HG02870 (cell line): ENCODE measurements at regions not wholly inside any gene's neighbourhood (a gene's known extent, or its start where the extent isn't known, plus 50 kb on each side); places are given as distances from the start of the nearest gene placed in this dataset.
A peak's percentile ranks its signal among the peaks of the same experiment; 100 is the strongest.

Experiments used
- ATAC-seq: cut with Tn5 transposase; IDR thresholded peaks from one replicate; pipeline ENCODE4 v1.9.1; 2021; ENCODE audit warnings: mild to moderate bottlenecking, moderate library complexity; ENCODE audit not compliant: unreplicated experiment

DNA sequence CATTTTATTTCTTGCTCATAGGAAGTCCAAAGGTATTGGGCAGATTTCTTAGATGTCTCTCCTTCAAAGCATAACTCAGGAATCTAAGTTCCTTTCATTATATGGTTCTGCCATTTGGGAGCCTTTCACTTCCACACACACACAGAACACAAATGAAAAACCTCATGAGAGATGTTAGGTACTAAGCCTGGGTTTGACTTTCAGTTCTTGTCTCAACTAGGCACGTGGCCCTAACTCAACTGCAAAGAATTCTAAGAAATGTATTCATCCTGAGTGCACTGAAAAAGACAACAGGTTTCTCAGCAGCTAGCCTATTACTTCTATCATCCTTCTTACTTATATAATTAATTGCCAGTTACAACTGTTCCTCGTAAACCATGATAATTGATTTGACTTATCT lies 190.0 kb upstream of the SAMSN1 start:
- peak; percentile 78 for ATAC-seq

- no peak for ATAC-seq
Measured at GRCh38 chr21:14734833-14735232, 188.7 kb upstream of the SAMSN1 start.

- peak; percentile 61 for ATAC-seq
Measured at GRCh38 chr21:14734191-14734590, 188.1 kb upstream of the SAMSN1 start.

DNA sequence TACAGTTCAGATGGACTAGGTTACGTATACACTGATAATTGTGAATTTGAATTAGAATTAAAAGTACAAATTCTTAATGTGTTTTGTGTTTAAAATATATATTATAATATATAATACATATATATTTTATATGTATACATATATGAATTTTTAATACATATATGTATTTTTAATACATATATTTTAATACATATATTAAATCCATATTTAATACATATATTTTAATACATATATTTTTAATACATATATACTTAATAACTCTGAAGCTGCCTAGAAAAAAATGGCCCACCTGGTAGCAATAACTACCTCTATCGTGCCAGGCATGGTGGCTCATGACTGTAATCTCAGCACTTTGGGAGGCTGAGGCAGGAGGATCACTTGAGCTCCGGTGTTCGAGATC lies 179.1 kb upstream of the SAMSN1 start:
- ATAC-seq = no peak

GRCh38 chr21:14722841-14723483 lies 176.8 kb upstream of the SAMSN1 start:
- ATAC-seq = no peak

DNA sequence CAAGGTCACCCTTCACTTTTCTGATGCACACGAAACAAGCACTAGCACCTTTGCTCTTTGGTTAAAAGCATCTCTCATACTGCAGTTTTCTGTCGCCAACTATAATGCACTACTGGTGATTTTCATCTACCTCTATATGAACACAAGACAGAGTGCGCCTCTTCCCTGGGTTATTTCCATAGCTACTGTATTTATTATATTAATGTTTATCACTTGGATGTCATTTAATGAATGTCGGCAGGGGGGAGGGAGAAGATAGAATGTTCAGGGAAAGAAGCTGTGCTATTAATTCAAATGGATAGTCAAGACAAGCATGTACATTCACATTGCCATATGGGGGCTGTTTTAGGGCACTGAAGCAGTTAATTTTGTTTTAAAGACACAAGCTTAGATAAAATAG lies 174.1 kb upstream of the SAMSN1 start:
- ATAC-seq = no peak

DNA sequence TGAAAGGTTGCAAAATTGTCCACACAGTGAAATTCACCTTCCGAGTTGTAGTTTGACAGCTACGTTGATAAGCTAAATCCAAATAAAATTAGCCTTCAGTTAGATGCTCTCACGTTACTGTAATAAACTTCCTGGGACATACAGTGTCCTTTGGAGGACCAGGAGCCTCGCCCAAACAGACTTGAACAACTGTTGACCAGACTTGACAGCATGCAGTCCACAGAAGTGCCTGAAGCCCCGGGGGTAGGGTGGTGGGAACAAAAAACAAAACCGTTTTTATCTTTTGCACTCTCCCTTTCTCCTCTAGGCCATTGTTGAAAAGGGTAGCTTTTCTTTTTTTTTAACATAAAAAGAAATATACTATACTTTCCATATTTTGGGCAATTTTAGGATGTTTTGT lies 172.8 kb upstream of the SAMSN1 start:
- ATAC-seq = no peak

DNA sequence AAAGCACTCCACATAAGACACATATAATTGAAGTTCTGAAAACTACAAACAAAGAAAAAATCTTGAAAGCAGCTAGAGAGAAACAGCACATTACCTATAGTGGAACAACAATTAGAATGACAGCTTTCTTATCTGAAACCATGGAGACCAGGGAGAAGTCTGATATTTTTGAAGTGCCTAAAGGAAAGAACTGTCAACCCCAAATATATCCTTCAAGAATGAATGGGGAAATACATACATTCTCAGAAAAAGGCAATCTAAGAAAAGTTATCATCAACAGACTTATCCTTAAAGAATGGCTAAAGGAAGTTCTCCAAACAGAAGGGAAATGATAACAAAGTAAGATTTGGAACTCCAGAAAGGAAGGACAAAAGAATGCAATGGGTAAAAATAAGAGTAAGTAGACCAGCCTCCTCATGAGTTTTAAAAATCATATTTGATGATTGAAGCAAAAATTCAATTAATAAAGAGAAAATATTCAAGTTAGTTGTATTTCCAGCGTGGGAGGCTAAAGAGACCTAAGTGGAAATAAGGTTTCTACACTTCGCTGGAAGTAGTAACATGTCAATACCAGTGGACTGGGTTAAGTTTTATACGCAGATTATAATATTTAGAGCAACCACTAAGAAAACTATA lies 170.8 kb upstream of the SAMSN1 start:
- no peak for ATAC-seq

- no peak for ATAC-seq
Measured at GRCh38 chr21:14713109-14713508, 167.0 kb upstream of the SAMSN1 start.

DNA sequence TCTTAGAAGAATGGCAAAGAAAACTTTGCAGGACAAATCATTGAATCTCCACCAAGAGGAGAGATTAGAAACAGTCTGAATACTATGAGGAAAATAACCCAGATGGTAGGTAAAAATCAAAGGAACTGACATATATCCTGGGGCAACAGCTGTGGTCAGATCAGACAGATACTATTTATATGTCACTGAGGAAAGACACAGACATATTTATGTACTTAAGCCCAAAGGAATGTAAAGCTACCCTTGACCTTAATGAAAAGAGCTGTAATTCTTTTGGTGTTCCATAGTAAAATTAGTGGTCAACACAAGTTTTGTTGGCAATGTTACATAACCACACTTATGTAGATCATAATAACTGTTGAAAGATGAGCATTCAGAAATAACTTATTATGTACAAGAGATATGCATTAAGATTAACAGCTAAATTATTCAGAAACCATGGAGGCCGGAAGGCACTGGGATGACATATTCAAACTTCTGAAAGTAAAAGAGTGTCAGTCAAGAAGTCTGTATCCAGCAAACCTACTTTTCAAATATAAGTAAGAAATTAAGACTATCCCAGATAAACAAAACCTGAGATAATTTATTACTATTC lies 166.1 kb upstream of the SAMSN1 start:
- no peak for ATAC-seq

DNA sequence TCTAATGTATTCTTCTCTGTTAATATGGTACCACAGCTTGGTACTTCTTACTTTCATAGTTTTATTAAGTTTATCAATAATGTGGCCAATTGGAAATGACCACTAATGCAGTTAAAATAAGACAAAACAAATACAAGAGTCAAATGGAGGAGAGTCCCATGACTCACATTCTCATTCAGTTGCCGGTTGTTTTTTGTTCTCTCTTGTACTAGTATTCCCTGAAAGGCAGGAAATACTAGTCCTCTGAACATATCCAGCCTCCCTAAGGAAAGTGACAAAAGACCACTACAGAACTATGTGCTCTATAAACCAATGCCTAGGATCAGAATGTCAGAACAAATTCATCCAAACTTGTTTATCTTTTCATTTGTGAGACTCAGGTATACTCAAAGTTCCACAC lies 165.2 kb upstream of the SAMSN1 start:
- no peak for ATAC-seq

GRCh38 chr21:14707511-14708020 lies 161.5 kb upstream of the SAMSN1 start:
- ATAC-seq = no peak

- no peak for ATAC-seq
Measured at GRCh38 chr21:14706712-14707510, 160.8 kb upstream of the SAMSN1 start.

DNA sequence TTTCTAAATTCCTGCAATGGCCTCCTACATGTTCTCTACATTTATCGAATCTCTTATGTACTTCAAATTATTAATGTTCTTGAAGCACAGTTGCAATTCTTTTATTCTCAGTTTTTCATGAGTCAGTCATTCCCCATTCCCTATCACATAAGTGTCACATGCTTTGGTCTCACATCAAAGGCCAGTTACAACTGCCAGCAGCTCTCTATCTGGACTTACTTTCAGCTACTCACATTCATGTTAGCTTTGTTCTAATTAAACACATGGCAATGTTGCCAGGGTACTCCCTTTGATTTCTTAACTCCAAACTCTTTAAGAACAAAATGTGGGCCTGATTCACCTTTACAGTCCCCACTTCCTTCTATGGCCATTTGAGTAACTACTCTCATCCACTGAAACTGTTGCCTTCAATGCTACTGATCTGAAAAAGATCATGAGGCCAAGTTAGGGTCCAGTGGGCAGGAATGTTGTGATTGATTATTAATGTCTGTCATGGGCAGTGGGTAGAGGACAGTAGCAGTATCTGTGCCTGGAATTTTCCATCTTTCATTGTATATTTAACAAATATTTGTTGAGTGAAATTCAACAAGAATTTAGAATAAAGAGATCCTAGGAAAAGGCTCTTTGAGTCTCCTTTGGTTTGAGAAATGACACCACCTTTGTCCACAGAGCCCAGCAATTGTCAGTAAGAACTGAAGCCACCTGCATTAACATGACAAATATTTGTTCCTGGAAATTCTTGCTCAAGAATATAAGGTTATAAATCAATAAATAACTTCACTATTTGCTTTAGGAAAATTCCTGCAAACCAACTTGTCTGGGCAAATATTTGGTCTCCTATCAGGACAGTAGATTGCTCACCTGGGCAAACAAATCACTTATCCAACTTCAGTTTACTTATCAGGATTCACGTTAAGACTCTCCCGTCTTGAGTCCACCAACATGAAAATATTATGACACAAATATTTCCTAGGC lies 153.6 kb upstream of the SAMSN1 start:
- ATAC-seq = no peak

GRCh38 chr21:14697769-14698168 lies 151.7 kb upstream of the SAMSN1 start:
- no peak for ATAC-seq

- ATAC-seq = no peak
Measured at GRCh38 chr21:14694817-14695216, 148.7 kb upstream of the SAMSN1 start.

DNA sequence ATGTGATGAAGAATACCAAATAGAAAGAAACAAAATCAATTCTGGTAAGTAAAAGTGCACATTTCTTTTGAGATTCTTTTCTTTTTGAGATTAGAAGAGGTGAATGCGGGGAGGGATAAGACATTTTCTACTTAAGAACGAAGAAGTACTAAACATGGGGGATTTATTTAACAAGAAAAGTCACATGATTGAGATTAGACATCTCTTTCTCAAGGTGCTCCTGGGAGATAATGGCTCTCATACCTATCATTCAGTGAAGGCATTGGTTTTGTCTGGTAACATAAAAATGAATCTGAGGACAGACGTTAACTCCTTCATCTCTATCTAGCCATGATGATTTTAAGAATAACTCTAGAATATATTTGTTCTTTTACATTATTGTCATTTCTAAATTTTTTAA lies 147.9 kb upstream of the SAMSN1 start:
- ATAC-seq = no peak

- ATAC-seq = no peak
Measured at GRCh38 chr21:14691914-14692313, 145.8 kb upstream of the SAMSN1 start.

- ATAC-seq = no peak
Measured at GRCh38 chr21:14690886-14691285, 144.8 kb upstream of the SAMSN1 start.

DNA sequence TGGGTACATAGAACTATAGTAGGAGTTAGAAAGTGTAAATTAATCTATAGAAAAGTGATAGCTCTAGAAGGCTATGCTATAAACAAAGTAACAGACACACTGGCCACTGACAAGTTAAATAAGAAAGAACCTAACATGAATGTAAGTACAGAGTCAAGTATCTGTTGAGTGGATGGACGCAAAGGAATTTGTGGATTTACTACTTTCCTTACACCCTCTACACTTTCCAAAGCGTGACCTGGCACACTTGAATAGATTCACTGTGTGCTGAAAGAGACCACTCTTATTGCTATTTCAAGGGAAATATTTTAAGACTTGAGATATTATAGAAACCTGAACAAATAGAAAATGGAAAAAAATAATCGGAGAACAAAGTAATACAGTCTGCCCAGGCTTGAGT lies 142.8 kb upstream of the SAMSN1 start:
- no peak for ATAC-seq
